ENCODE measurements at regions not wholly inside any gene's neighbourhood (a gene's known extent, or its start where the extent isn't known, plus 50 kb on each side); places are given as distances from the start of the nearest gene placed in this dataset.
A peak's percentile ranks its signal among the peaks of the same experiment; 100 is the strongest.

- Histone ChIP-seq H3K4me1 (ENCODE audit: control insufficient read depth in 2 of 3, insufficient read depth in 2 of 3, low read depth in 1 of 3, low read length in 3 of 3) (no peaks in the 10 kb centered on the region), H3K4me3 (ENCODE audit: low read length in 3 of 3) (no peak overlapping the region), H3K9ac (ENCODE audit: low read length in 3 of 3) (no peak overlapping the region), H3K36me3 (ENCODE audit: control insufficient read depth in 2 of 3, insufficient read depth in 3 of 3, low read length in 3 of 3) (no peaks in the 10 kb centered on the region), H3K27me3 (ENCODE audit: control insufficient read depth, insufficient read depth, low read length) (no peaks in the 10 kb centered on the region), H3K27ac (ENCODE audit: low read depth in 2 of 2, low read length in 2 of 2) (no peak overlapping the region), H3K9me3 (ENCODE audit: control insufficient read depth in 2 of 3, insufficient read depth in 1 of 3, low read length in 3 of 3) (no peaks in the 10 kb centered on the region)
- FAIRE-seq (no peak), DNase-seq (peak in 1 of 5 donors; percentile 22)
- TF ChIP-seq CTCF (IDR thresholded peaks at IDR 0.05; ENCODE audit: borderline replicate concordance, extremely low read depth, insufficient read depth) = no peak
- intact Hi-C loops (cut with DNase I) = no loop called here
Measured at GRCh38 chr19:56917529-56917928, 77.0 kb upstream of the PEG3 start.

- DNase-seq (no peak), FAIRE-seq (no peak)
- intact Hi-C loops (cut with DNase I) = no loop called here
- Histone ChIP-seq H3K4me3 (ENCODE audit: low read length in 3 of 3) (no peak overlapping the region), H3K27me3 (ENCODE audit: control insufficient read depth, insufficient read depth, low read length) (no peaks in the 10 kb centered on the region), H3K9ac (ENCODE audit: low read length in 3 of 3) (no peak overlapping the region), H3K9me3 (ENCODE audit: control insufficient read depth in 2 of 3, insufficient read depth in 1 of 3, low read length in 3 of 3) (no peaks in the 10 kb centered on the region), H3K4me1 (ENCODE audit: control insufficient read depth in 2 of 3, insufficient read depth in 2 of 3, low read depth in 1 of 3, low read length in 3 of 3) (no peaks in the 10 kb centered on the region), H3K36me3 (ENCODE audit: control insufficient read depth in 2 of 3, insufficient read depth in 3 of 3, low read length in 3 of 3) (no peaks in the 10 kb centered on the region), H3K27ac (ENCODE audit: low read depth in 2 of 2, low read length in 2 of 2) (no peak overlapping the region)
- TF ChIP-seq CTCF (IDR thresholded peaks at IDR 0.05; ENCODE audit: borderline replicate concordance, extremely low read depth, insufficient read depth) = no peak
Measured at GRCh38 chr19:56917998-56918397, 77.5 kb upstream of the PEG3 start.

GRCh38 chr19:56918682-56919307 lies 78.3 kb upstream of the PEG3 start:
- DNase-seq (no peak), FAIRE-seq (no peak)
- no peaks in the 10 kb centered on the region for H3K27me3 ChIP-seq (ENCODE audit: control insufficient read depth, insufficient read depth, low read length)
- H3K9ac ChIP-seq (ENCODE audit: low read length in 3 of 3) = no peak overlapping the region
- no peaks in the 10 kb centered on the region for H3K36me3 ChIP-seq (ENCODE audit: control insufficient read depth in 2 of 3, insufficient read depth in 3 of 3, low read length in 3 of 3)
- no peak for TF ChIP-seq CTCF (IDR thresholded peaks at IDR 0.05; ENCODE audit: borderline replicate concordance, extremely low read depth, insufficient read depth)
- no peak overlapping the region for H3K4me3 ChIP-seq (ENCODE audit: low read length in 3 of 3)
- no peaks in the 10 kb centered on the region for H3K4me1 ChIP-seq (ENCODE audit: control insufficient read depth in 2 of 3, insufficient read depth in 2 of 3, low read depth in 1 of 3, low read length in 3 of 3)
- H3K27ac ChIP-seq (ENCODE audit: low read depth in 2 of 2, low read length in 2 of 2) = no peak overlapping the region
- intact Hi-C loops (cut with DNase I) = no loop called here
- peaks cover 0 to 7% (median 0%) of the 10 kb centered on the region in 3 donors for H3K9me3 ChIP-seq (ENCODE audit: control insufficient read depth in 2 of 3, insufficient read depth in 1 of 3, low read length in 3 of 3)

Measured in kidney (tissue), 13 donors.